Activated CD8-positive, alpha-beta T cell treated with anti-CD3 and anti-CD28 coated beads for 36 hours (primary cell): ENCODE measurements at regions not wholly inside any gene's neighbourhood (a gene's known extent, or its start where the extent isn't known, plus 50 kb on each side); places are given as distances from the start of the nearest gene placed in this dataset.

Source experiments
- ATAC-seq: fragments of 200-7000 bp; cut with Tn5 transposase; one replicate; pipeline ENCODE4 v1.10.0; 2021; ENCODE audit warnings: mild to moderate bottlenecking, moderate library complexity
- CTCF ChIA-PET: fragments of 350-600 bp; sonication (Branson Sonifier 250); formaldehyde crosslinking; loops from one replicate; lab custom pipeline; 2021; ENCODE audit warnings: antibody characterized with exemption; lab: Charles Lee
- POLR2A ChIA-PET: fragments of 350-600 bp; sonication (Branson Sonifier 250); formaldehyde crosslinking; loops from one replicate; lab custom pipeline; 2021; ENCODE audit warnings: antibody characterized with exemption; lab: Charles Lee
- DNase-seq: peaks from one replicate; pipeline ENCODE4 v3.0.0-alpha.2; 2020
- H3K27ac Mint-ChIP-seq: one replicate; pipeline ENCODE4 v1.8.0; 2021; ENCODE audit warnings: mild to moderate bottlenecking, mixed read lengths
- H3K27me3 Mint-ChIP-seq: one replicate; pipeline ENCODE4 v1.8.0; 2021; ENCODE audit warnings: mixed read lengths
- H3K36me3 Mint-ChIP-seq: one replicate; pipeline ENCODE4 v1.8.0; 2021; ENCODE audit warnings: low read depth, mixed read lengths
- H3K4me1 Mint-ChIP-seq: one replicate; pipeline ENCODE4 v1.8.0; 2021; ENCODE audit warnings: low read depth, mixed read lengths
- H3K4me3 Mint-ChIP-seq: one replicate; pipeline ENCODE4 v1.8.0; 2021; ENCODE audit warnings: mild to moderate bottlenecking, moderate library complexity, mixed read lengths
- H3K9me3 Mint-ChIP-seq: one replicate; pipeline ENCODE4 v1.8.0; 2021; ENCODE audit warnings: mixed read lengths
- CTCF ChIP-seq: fragments of 200-600 bp; IDR thresholded peaks from one replicate; pipeline ENCODE4 v1.8.0; 2022; ENCODE audit warnings: antibody characterized with exemption, mild to moderate bottlenecking
- intact Hi-C: fragments of 100-400 bp; cut with micrococcal nuclease; formaldehyde crosslinking; loops from one replicate; pipeline ENCODE4 v1.10.0; 2022

- H3K4me1 Mint-ChIP-seq, result no peaks in the 10 kb centered on the region
- no peaks in the 10 kb centered on the region for H3K9me3 Mint-ChIP-seq
- ATAC-seq, result no peak
- DNase-seq, result no peak
- no peak overlapping the region for H3K4me3 Mint-ChIP-seq
- intact Hi-C loops, result no loop called here
- ChIA-PET CTCF (no interaction called here), POLR2A (no interaction called here)
- no peaks in the 10 kb centered on the region for H3K36me3 Mint-ChIP-seq
- no peak overlapping the region for H3K27ac Mint-ChIP-seq
- H3K27me3 Mint-ChIP-seq, result no peaks in the 10 kb centered on the region
- no peak for TF ChIP-seq CTCF
Observed at GRCh38 chr10:128930515-128930914, 536.5 kb upstream of the MGMT start.

- CTCF ChIA-PET, result no interaction called here
- H3K4me3 Mint-ChIP-seq, result no peak overlapping the region
- H3K4me1 Mint-ChIP-seq, result no peaks in the 10 kb centered on the region
- POLR2A ChIA-PET, result no interaction called here
- ATAC-seq (no peak), DNase-seq (no peak)
- peaks cover 3% of the 10 kb centered on the region for H3K27me3 Mint-ChIP-seq
- intact Hi-C loops, result no loop called here
- no peak for TF ChIP-seq CTCF
- H3K36me3 Mint-ChIP-seq, result no peaks in the 10 kb centered on the region
- no peak overlapping the region for H3K27ac Mint-ChIP-seq
- no peaks in the 10 kb centered on the region for H3K9me3 Mint-ChIP-seq
Observed at GRCh38 chr10:128932071-128932820, 534.8 kb upstream of the MGMT start.

GRCh38 chr10:128934492-128934891, 532.5 kb upstream of the MGMT start:
- ATAC-seq (no peak), DNase-seq (no peak)
- intact Hi-C loops, result no loop called here
- no peaks in the 10 kb centered on the region for H3K36me3 Mint-ChIP-seq
- CTCF ChIA-PET, result no interaction called here
- peaks cover 3% of the 10 kb centered on the region for H3K27me3 Mint-ChIP-seq
- no peak overlapping the region for H3K27ac Mint-ChIP-seq
- TF ChIP-seq CTCF, result no peak
- POLR2A ChIA-PET, result no interaction called here
- no peaks in the 10 kb centered on the region for H3K9me3 Mint-ChIP-seq
- H3K4me1 Mint-ChIP-seq, result no peaks in the 10 kb centered on the region
- H3K4me3 Mint-ChIP-seq, result no peak overlapping the region

- DNase-seq (no peak), ATAC-seq (no peak)
- no peaks in the 10 kb centered on the region for H3K36me3 Mint-ChIP-seq
- intact Hi-C loops, result no loop called here
- H3K4me3 Mint-ChIP-seq, result no peak overlapping the region
- H3K9me3 Mint-ChIP-seq, result no peaks in the 10 kb centered on the region
- peaks cover 5% of the 10 kb centered on the region for H3K27me3 Mint-ChIP-seq
- no peaks in the 10 kb centered on the region for H3K4me1 Mint-ChIP-seq
- POLR2A ChIA-PET, result no interaction called here
- CTCF ChIA-PET, result no interaction called here
- H3K27ac Mint-ChIP-seq, result no peak overlapping the region
- no peak for TF ChIP-seq CTCF
Observed at GRCh38 chr10:128936392-128936791, 530.6 kb upstream of the MGMT start.

- CTCF ChIA-PET, result no interaction called here
Observed at GRCh38 chr10:128938558-128938957, 528.5 kb upstream of the MGMT start.

More at GRCh38 chr10:128938558-128938957, 528.5 kb upstream of the MGMT start:
- H3K4me1 Mint-ChIP-seq, result no peaks in the 10 kb centered on the region
- no peak overlapping the region for H3K4me3 Mint-ChIP-seq
- peaks cover 5% of the 10 kb centered on the region for H3K27me3 Mint-ChIP-seq
- no peak for DNase-seq
- no peaks in the 10 kb centered on the region for H3K36me3 Mint-ChIP-seq
- no peak for TF ChIP-seq CTCF
- POLR2A ChIA-PET, result no interaction called here
- ATAC-seq, result no peak
- intact Hi-C loops, result no loop called here
- no peak overlapping the region for H3K27ac Mint-ChIP-seq
- no peaks in the 10 kb centered on the region for H3K9me3 Mint-ChIP-seq
